ENCODE measurements at regions not wholly inside any gene's neighbourhood (a gene's known extent, or its start where the extent isn't known, plus 50 kb on each side); places are given as distances from the start of the nearest gene placed in this dataset.
"Not testable (repeated sequence)": the region's sequence is repeated elsewhere in the genome, so short reads cannot be mapped to it uniquely, and the experiment has no call there.

DNA sequence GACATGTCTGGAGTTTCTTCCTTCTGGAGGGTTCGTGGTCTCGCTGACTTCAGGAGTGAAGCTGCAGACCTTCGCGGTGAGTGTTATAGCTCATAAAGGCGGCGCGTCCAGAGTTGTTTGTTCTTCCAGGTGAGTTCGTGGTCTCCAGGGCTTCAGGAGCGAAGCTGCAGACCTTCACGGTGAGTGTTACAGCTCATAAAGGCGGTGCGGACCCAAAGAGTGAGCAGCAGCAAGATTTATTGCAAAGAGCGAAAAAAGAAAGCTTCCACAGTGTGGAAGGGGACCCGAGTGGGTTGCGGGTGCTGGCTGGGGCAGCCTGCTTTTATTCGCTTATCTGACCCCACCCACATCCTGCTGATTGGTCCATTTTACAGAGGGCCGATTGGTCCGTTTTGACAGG, 784.2 kb upstream of the FBXO33 start:
- TF ChIP-seq POLR2AphosphoS5 (IDR thresholded peaks at IDR 0.05; ENCODE audit: low read depth, low read length); SIN3A (IDR thresholded peaks at IDR 0.05; ENCODE audit: borderline replicate concordance, insufficient read depth, low read depth, low read length); TCF7L2 (IDR thresholded peaks at IDR 0.05; ENCODE audit: low read depth, low read length): not testable (repeated sequence)
- TF ChIP-seq, protein P1, sequence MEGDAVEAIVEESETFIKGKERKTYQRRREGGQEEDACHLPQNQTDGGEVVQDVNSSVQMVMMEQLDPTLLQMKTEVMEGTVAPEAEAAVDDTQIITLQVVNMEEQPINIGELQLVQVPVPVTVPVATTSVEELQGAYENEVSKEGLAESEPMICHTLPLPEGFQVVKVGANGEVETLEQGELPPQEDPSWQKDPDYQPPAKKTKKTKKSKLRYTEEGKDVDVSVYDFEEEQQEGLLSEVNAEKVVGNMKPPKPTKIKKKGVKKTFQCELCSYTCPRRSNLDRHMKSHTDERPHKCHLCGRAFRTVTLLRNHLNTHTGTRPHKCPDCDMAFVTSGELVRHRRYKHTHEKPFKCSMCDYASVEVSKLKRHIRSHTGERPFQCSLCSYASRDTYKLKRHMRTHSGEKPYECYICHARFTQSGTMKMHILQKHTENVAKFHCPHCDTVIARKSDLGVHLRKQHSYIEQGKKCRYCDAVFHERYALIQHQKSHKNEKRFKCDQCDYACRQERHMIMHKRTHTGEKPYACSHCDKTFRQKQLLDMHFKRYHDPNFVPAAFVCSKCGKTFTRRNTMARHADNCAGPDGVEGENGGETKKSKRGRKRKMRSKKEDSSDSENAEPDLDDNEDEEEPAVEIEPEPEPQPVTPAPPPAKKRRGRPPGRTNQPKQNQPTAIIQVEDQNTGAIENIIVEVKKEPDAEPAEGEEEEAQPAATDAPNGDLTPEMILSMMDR (IDR thresholded peaks at IDR 0.05), result not testable (repeated sequence)

Data from Panc1 (cell line).